Immature natural killer cell (primary cell): ENCODE measurements at regions not wholly inside any gene's neighbourhood (a gene's known extent, or its start where the extent isn't known, plus 50 kb on each side); places are given as distances from the start of the nearest gene placed in this dataset.
"Not testable (repeated sequence)": the region's sequence is repeated elsewhere in the genome, so short reads cannot be mapped to it uniquely, and the experiment has no call there.

ENCODE experiments used
- DNase-seq, 3 donors: peaks; one replicate each; pipeline ENCODE4 v3.0.0; 2022; ENCODE audit warnings: mixed read lengths in 1 of 3
- H3K27ac Mint-ChIP-seq, 6 donors: one replicate each; pipeline ENCODE4 v1.8.0; 2020; ENCODE audit warnings: mixed read lengths in 6 of 6, mild to moderate bottlenecking in 5 of 6, inconsistent platforms in 4 of 6, moderate library complexity in 3 of 6
- H3K27me3 Mint-ChIP-seq, 3 donors: one replicate each; pipeline ENCODE4 v1.8.0; 2020 to 2021; ENCODE audit warnings: low read depth in 3 of 3, mild to moderate bottlenecking in 3 of 3, mixed read lengths in 3 of 3, moderate library complexity in 3 of 3, inconsistent platforms in 1 of 3
- H3K36me3 Mint-ChIP-seq, 3 donors: one replicate each; pipeline ENCODE4 v1.8.0; 2020; ENCODE audit warnings: mixed read lengths in 3 of 3, inconsistent platforms in 2 of 3, mild to moderate bottlenecking in 2 of 3
- H3K4me1 Mint-ChIP-seq, 2 donors: one replicate each; pipeline ENCODE4 v1.8.0; 2020; ENCODE audit warnings: inconsistent platforms in 2 of 2, mild to moderate bottlenecking in 2 of 2, mixed read lengths in 2 of 2, moderate library complexity in 1 of 2
- H3K4me3 Mint-ChIP-seq, 5 donors: one replicate each; pipeline ENCODE4 v1.8.0; 2020; ENCODE audit warnings: mild to moderate bottlenecking in 5 of 5, mixed read lengths in 5 of 5, inconsistent platforms in 3 of 5, moderate library complexity in 3 of 5
- H3K9me3 Mint-ChIP-seq, 6 donors: one replicate each; pipeline ENCODE4 v1.8.0; 2020; ENCODE audit warnings: mild to moderate bottlenecking in 6 of 6, mixed read lengths in 6 of 6, inconsistent platforms in 4 of 6, moderate library complexity in 3 of 6

- Mint-ChIP-seq H3K27ac (no peak overlapping the region), H3K27me3 (peaks cover 2 to 8% (median 2%) of the 10 kb centered on the region in 3 donors), H3K36me3 (no peaks in the 10 kb centered on the region), H3K9me3 (peaks cover 0 to 2% (median 0%) of the 10 kb centered on the region in 6 donors), H3K4me1 (no peaks in the 10 kb centered on the region), H3K4me3 (no peak overlapping the region)
- no peak for DNase-seq
These were observed 82.3 kb downstream of the MAGEE1 start for GRCh38 chrX:76509775-76510174.

DNA sequence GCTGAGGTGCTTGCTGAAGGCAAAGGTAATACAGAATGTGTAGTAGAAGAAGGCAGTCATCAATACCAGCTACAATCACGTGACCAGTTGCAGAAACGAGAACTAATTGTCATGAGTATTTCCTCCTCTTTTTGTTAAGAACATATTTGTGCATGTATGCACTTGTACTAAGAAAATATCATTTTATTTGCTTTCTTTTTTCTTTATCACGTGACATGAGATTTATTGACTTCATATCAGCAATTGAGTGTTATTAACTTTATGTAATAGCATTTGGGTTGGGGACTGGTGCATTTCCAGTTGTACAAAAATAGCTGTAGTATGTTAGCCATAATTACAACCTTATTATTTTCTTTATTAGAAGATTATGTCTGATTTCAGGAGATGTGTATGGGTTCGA lies 90.0 kb downstream of the MAGEE1 start:
- Mint-ChIP-seq H3K36me3 (no peaks in the 10 kb centered on the region), H3K4me1 (no peaks in the 10 kb centered on the region), H3K9me3 (peaks cover 0 to 7% (median 2%) of the 10 kb centered on the region in 6 donors), H3K27me3 (peaks cover 2 to 5% (median 3%) of the 10 kb centered on the region in 3 donors), H3K4me3 (no peak overlapping the region), H3K27ac (no peak overlapping the region)
- no peak for DNase-seq

- H3K36me3 Mint-ChIP-seq, result no peaks in the 10 kb centered on the region
- H3K4me1 Mint-ChIP-seq, result no peaks in the 10 kb centered on the region
- peaks cover 0 to 8% (median 8%) of the 10 kb centered on the region in 3 donors for H3K27me3 Mint-ChIP-seq
- H3K27ac Mint-ChIP-seq, result no peak overlapping the region
- H3K4me3 Mint-ChIP-seq, result no peak overlapping the region
- peaks cover 7 to 20% (median 9%) of the 10 kb centered on the region in 6 donors for H3K9me3 Mint-ChIP-seq
- DNase-seq, result no peak
These were observed 93.0 kb downstream of the MAGEE1 start for GRCh38 chrX:76520273-76521054.

GRCh38 chrX:76535675-76536074 lies 108.2 kb downstream of the MAGEE1 start:
- not testable (repeated sequence) for H3K4me1 Mint-ChIP-seq, H3K9me3 Mint-ChIP-seq

DNA sequence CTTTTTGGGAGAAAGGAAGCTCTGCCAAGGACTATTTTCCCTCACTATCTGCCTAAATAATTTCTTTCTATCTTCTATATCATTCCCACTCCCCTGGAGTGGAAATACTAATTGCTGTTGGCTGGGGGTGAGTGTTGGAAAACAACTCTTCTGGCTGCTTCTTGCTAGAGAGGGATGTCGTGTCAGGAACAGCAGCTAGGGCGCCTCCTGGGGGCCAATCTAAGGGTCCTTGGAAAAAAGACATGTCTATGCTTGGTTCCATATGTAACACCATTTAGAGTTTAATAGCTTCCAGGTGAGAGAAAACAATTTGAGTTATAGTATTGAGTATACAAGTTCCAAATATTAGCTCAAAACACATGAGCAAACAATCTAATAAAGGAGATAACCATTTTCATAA lies 111.3 kb downstream of the MAGEE1 start:
- H3K27me3 Mint-ChIP-seq, result peaks cover 0 to 10% (median 2%) of the 10 kb centered on the region in 3 donors
- H3K36me3 Mint-ChIP-seq, result no peaks in the 10 kb centered on the region
- peaks cover 0 to 4% (median 1%) of the 10 kb centered on the region in 6 donors for H3K9me3 Mint-ChIP-seq
- H3K27ac Mint-ChIP-seq, result no peak overlapping the region
- H3K4me1 Mint-ChIP-seq, result no peaks in the 10 kb centered on the region
- no peak for DNase-seq
- H3K4me3 Mint-ChIP-seq, result no peak overlapping the region

More at GRCh38 chrX:76535675-76536074, 108.2 kb downstream of the MAGEE1 start:
- not testable (repeated sequence) for H3K27me3 Mint-ChIP-seq, H3K4me3 Mint-ChIP-seq, H3K36me3 Mint-ChIP-seq, H3K27ac Mint-ChIP-seq, DNase-seq

DNA sequence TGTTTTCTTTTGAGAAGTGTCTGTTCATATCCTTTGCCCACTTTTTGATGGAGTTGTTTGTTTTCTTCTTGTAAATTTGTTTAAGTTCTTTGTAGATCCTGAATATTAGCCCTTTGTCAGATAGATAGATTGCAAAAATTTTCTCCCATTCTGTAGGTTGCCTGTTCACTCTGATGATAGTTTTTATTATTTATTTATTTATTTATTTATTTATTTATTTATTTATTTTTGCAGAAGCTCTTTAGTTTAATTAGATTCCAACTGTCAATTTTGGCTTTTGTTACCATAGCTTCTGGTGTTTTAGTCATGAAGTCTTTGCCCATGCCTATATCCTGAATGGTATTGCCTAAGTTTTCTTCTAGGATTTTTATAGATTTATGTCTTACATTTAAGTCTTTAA lies 115.9 kb downstream of the MAGEE1 start:
- not testable (repeated sequence) for H3K27me3 Mint-ChIP-seq, H3K4me1 Mint-ChIP-seq, H3K4me3 Mint-ChIP-seq, H3K27ac Mint-ChIP-seq, DNase-seq, H3K36me3 Mint-ChIP-seq
- H3K9me3 Mint-ChIP-seq, result peaks cover 0 to 15% (median 1%) of the 10 kb centered on the region in 6 donors

GRCh38 chrX:76550016-76550415 lies 122.5 kb downstream of the MAGEE1 start:
- H3K27ac Mint-ChIP-seq, result no peak overlapping the region
- DNase-seq, result no peak
- no peaks in the 10 kb centered on the region for H3K36me3 Mint-ChIP-seq
- H3K27me3 Mint-ChIP-seq, result peaks cover 2 to 10% (median 3%) of the 10 kb centered on the region in 3 donors
- no peak overlapping the region for H3K4me3 Mint-ChIP-seq
- H3K4me1 Mint-ChIP-seq, result peaks cover 0 to 1% of the 10 kb centered on the region in 2 donors
- peaks cover 13 to 17% (median 16%) of the 10 kb centered on the region in 6 donors for H3K9me3 Mint-ChIP-seq

DNA sequence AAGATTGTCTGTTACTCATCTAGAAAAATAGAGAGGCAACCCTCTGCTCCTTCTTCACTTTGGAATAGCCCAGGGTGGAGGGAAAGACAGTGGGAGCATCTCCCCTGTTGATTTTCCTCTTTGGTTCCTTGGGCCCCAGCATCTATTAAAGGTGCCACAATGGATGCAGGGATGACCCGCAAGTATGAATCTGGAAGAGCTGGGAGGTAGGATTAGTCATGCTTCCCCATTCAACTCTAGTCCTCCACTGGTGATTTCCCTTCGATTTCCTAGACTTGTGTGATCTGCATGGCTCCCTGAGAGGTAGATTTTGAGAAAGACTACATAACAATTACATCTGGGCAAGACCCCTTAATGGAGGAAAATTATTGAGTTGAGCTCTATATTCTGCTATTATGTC lies 127.8 kb downstream of the MAGEE1 start:
- no peak for DNase-seq
- Mint-ChIP-seq H3K4me3 (no peak overlapping the region), H3K4me1 (peaks cover 0 to 1% of the 10 kb centered on the region in 2 donors), H3K27me3 (peaks cover 0 to 11% (median 0%) of the 10 kb centered on the region in 3 donors), H3K27ac (no peak overlapping the region), H3K36me3 (no peaks in the 10 kb centered on the region), H3K9me3 (peaks cover 13 to 56% (median 23%) of the 10 kb centered on the region in 6 donors)

DNA sequence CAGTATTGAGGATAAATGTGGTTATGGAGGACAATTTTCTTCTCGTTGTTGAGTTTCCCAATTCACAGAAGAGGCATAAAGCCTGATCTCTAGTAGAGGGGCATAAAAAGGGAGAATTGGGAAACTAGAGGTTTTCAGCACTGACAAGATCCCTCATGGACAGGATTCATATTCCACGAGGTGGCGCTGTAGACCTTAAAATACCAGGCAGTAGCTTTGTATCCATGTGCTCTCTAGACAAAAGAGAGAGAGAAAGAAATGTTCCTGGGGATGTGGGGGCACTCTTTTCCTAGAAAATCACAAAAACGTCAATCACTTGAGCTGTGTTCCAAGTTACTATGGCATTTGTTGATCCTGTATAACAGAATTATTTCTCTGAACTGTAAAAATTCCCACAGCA lies 128.3 kb downstream of the MAGEE1 start:
- no peak overlapping the region for H3K27ac Mint-ChIP-seq

DNA sequence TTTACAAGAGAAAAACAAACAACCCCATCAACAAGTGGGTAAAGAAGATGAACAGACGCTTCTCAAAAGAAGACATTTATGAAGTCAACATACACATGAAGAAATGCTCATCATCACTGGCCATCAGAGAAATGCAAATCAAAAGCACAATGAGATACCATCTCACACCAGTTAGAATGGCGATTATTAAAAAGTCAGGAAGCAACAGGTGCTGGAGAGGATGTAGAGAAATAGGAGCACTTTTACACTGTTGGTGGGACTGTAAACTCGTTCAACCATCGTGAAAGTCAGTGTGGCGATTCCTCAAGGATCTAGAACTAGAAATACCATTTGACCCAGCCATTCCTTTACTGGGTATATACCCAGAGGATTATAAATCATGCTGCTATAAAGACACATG lies 137.3 kb downstream of the MAGEE1 start:
- not testable (repeated sequence) for H3K4me3 Mint-ChIP-seq, H3K27ac Mint-ChIP-seq, DNase-seq, H3K36me3 Mint-ChIP-seq, H3K27me3 Mint-ChIP-seq, H3K4me1 Mint-ChIP-seq
- H3K9me3 Mint-ChIP-seq, result peaks cover 4 to 33% (median 21%) of the 10 kb centered on the region in 6 donors

More for the DNA sequence above, 128.3 kb downstream of the MAGEE1 start:
- Mint-ChIP-seq H3K36me3 (no peaks in the 10 kb centered on the region), H3K4me1 (no peaks in the 10 kb centered on the region), H3K4me3 (no peak overlapping the region), H3K9me3 (peaks cover 16 to 61% (median 28%) of the 10 kb centered on the region in 6 donors), H3K27me3 (peaks cover 0 to 11% (median 0%) of the 10 kb centered on the region in 3 donors)
- DNase-seq, result no peak

- Mint-ChIP-seq H3K36me3 (no peaks in the 10 kb centered on the region), H3K4me1 (no peaks in the 10 kb centered on the region), H3K27me3 (peaks cover 1 to 11% (median 4%) of the 10 kb centered on the region in 3 donors), H3K9me3 (peaks cover 3 to 18% (median 9%) of the 10 kb centered on the region in 6 donors), H3K4me3 (no peak overlapping the region), H3K27ac (no peak overlapping the region)
- DNase-seq, result no peak
These were observed 177.9 kb downstream of the MAGEE1 start for GRCh38 chrX:76605390-76605789.

DNA sequence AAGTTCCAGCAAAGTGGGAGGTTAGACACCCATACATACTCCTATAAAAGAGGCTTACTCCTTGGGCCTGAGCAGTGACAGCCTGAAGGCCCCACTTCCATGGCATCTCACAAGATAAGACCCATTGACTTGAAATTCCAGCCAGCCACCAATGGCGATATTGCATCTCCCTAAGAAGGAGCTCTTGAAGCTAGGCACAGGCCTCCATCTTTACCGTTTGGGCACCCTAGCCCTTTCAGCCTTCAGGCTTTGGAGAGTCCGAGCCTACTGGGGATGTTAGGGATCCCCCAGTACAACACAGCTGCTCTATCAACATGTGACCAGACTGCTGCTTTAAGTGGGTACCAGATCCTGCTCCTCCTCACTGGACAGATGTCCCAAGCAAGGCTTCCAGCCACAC lies 189.5 kb downstream of the MAGEE1 start:
- Mint-ChIP-seq H3K4me3 (no peak overlapping the region), H3K36me3 (no peaks in the 10 kb centered on the region), H3K27ac (no peak overlapping the region), H3K27me3 (peaks cover 0 to 3% (median 1%) of the 10 kb centered on the region in 3 donors), H3K4me1 (no peaks in the 10 kb centered on the region), H3K9me3 (peaks cover 0 to 20% (median 5%) of the 10 kb centered on the region in 6 donors)
- no peak for DNase-seq

GRCh38 chrX:76643590-76643989 lies 216.1 kb downstream of the MAGEE1 start:
- Mint-ChIP-seq H3K36me3 (no peaks in the 10 kb centered on the region), H3K4me3 (no peak overlapping the region), H3K27me3 (peaks cover 0 to 7% (median 0%) of the 10 kb centered on the region in 3 donors), H3K27ac (no peak overlapping the region), H3K4me1 (no peaks in the 10 kb centered on the region), H3K9me3 (peaks cover 0 to 8% (median 2%) of the 10 kb centered on the region in 6 donors)
- no peak for DNase-seq

DNA sequence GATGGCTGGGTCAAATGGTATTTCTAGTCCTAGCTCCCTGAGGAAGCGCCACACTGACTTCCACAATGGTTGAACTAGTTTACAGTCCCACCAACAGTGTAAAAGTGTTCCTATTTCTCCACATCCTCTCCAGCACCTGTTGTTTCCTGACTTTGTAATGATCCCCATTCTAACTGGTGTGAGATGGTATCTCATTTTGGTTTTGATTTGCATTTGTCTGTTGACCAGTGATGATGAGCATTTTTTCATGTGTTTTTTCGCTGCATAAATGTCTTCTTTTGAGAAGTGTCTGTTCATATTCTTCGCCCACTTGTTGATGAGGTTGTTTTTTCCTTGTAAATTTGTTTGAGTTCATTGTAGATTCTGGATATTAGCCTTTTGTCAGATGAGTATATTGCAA lies 223.9 kb downstream of the MAGEE1 start:
- H3K27ac Mint-ChIP-seq, H3K36me3 Mint-ChIP-seq, H3K9me3 Mint-ChIP-seq, H3K4me1 Mint-ChIP-seq, H3K27me3 Mint-ChIP-seq, DNase-seq, H3K4me3 Mint-ChIP-seq: not testable (repeated sequence)

GRCh38 chrX:76657499-76657898 lies 230.0 kb downstream of the MAGEE1 start:
- Mint-ChIP-seq H3K9me3 (peaks cover 0 to 12% (median 0%) of the 10 kb centered on the region in 6 donors), H3K27ac (no peak overlapping the region), H3K27me3 (peaks cover 0 to 2% (median 2%) of the 10 kb centered on the region in 3 donors), H3K36me3 (no peaks in the 10 kb centered on the region), H3K4me1 (no peaks in the 10 kb centered on the region), H3K4me3 (no peak overlapping the region)
- DNase-seq, result no peak
